Natural killer cell (primary cell): ENCODE measurements at regions not wholly inside any gene's neighbourhood (a gene's known extent, or its start where the extent isn't known, plus 50 kb on each side); places are given as distances from the start of the nearest gene placed in this dataset.

Experiments
- ATAC-seq, 3 donors: fragments of 150-1000 bp in 2 of 3; fragments of 200-7000 bp in 1 of 3; cut with Tn5 transposase; 1 replicate in 1 of 3; 2 replicates in 2 of 3; pipeline ENCODE4 v1.10.0; 2021; ENCODE audit warnings: mild to moderate bottlenecking in 2 of 3, moderate library complexity in 2 of 3
- DNase-seq, 2 donors: peaks; one replicate each; pipeline versions ENCODE4 v3.0.0 to v3.0.0-alpha.2; 2013 to 2021; ENCODE audit warnings: mixed read lengths in 1 of 2
- H3K27ac ChIP-seq: one replicate; pipeline ENCODE4 v1.5.1; 2013; ENCODE audit warnings: mild to moderate bottlenecking, low read length
- H3K27me3 ChIP-seq: one replicate; pipeline ENCODE4 v1.6.1; 2013; ENCODE audit warnings: low read length; ENCODE audit not compliant: control insufficient read depth, insufficient read depth
- H3K36me3 ChIP-seq: one replicate; pipeline ENCODE4 v1.6.1; 2013; ENCODE audit warnings: low read length; ENCODE audit not compliant: control insufficient read depth, insufficient read depth
- H3K4me1 ChIP-seq: one replicate; pipeline ENCODE4 v1.6.1; 2013; ENCODE audit warnings: low read length; ENCODE audit not compliant: control insufficient read depth, insufficient read depth
- H3K4me3 ChIP-seq: one replicate; pipeline ENCODE4 v1.5.1; 2013; ENCODE audit warnings: low read length
- H3K9me3 ChIP-seq: one replicate; pipeline ENCODE4 v1.6.1; 2013; ENCODE audit warnings: low read length; ENCODE audit not compliant: control insufficient read depth, insufficient read depth
- H3K27ac Mint-ChIP-seq, 2 donors: one replicate each; pipeline ENCODE4 v1.8.0; 2022; ENCODE audit warnings: mild to moderate bottlenecking in 2 of 2, mixed read lengths in 2 of 2, moderate library complexity in 1 of 2
- H3K27me3 Mint-ChIP-seq, 2 donors: one replicate each; pipeline ENCODE4 v1.8.0; 2022; ENCODE audit warnings: low read depth in 2 of 2, mixed read lengths in 2 of 2
- H3K36me3 Mint-ChIP-seq: one replicate; pipeline ENCODE4 v1.8.0; 2022; ENCODE audit warnings: mixed read lengths
- H3K4me1 Mint-ChIP-seq, 2 donors: one replicate each; pipeline ENCODE4 v1.8.0; 2022; ENCODE audit warnings: mixed read lengths in 2 of 2
- H3K4me3 Mint-ChIP-seq: one replicate; pipeline ENCODE4 v1.8.0; 2022; ENCODE audit warnings: mild to moderate bottlenecking, moderate library complexity, mixed read lengths
- H3K9me3 Mint-ChIP-seq, 2 donors: one replicate each; pipeline ENCODE4 v1.8.0; 2022; ENCODE audit warnings: mixed read lengths in 2 of 2
- CTCF ChIP-seq: fragments of 200-600 bp; IDR thresholded peaks from one replicate; pipeline ENCODE4 v1.8.0; 2022; ENCODE audit warnings: antibody characterized with exemption
- WGBS: methylation state at CpG from one replicate; pipeline ENCODE4 v1.1.7; 2013; ENCODE audit warnings: missing lambda C conversion rate; ENCODE audit not compliant: insufficient coverage; 5-methylcytosine and 5-hydroxymethylcytosine counted together
- intact Hi-C: fragments of 100-400 bp; cut with micrococcal nuclease; formaldehyde crosslinking; loops from one replicate; pipeline ENCODE4 v1.14.2; 2022

- no peak overlapping the region for H3K27ac Mint-ChIP-seq
- H3K9me3 Mint-ChIP-seq, result peaks cover 6 to 10% of the 10 kb centered on the region in 2 donors
- no peaks in the 10 kb centered on the region for H3K27me3 ChIP-seq
- DNase-seq (no peak), ATAC-seq (no peak)
- no peaks in the 10 kb centered on the region for H3K4me1 Mint-ChIP-seq
- H3K4me3 ChIP-seq, result no peak overlapping the region
- no peaks in the 10 kb centered on the region for H3K36me3 ChIP-seq
- intact Hi-C loops, result no loop called here
- no peak overlapping the region for H3K27ac ChIP-seq
- no peaks in the 10 kb centered on the region for H3K4me1 ChIP-seq
- no peak overlapping the region for H3K4me3 Mint-ChIP-seq
- WGBS, result 86% methylated on average over 6 of the region's 6 CpGs
- H3K27me3 Mint-ChIP-seq, result no peaks in the 10 kb centered on the region
- H3K9me3 ChIP-seq, result peaks cover 22% of the 10 kb centered on the region
- TF ChIP-seq CTCF, result no peak
- H3K36me3 Mint-ChIP-seq, result no peaks in the 10 kb centered on the region
Observed at GRCh38 chr12:61356485-61356884, 903.7 kb upstream of the USP15 start.

- H3K9me3 Mint-ChIP-seq, result peaks cover 5 to 7% of the 10 kb centered on the region in 2 donors
Observed at GRCh38 chr12:61357496-61357895, 902.7 kb upstream of the USP15 start.

GRCh38 chr12:61362037-61362436 is 898.2 kb upstream of the USP15 start:
- no peaks in the 10 kb centered on the region for H3K36me3 ChIP-seq

More at GRCh38 chr12:61357496-61357895, 902.7 kb upstream of the USP15 start:
- Mint-ChIP-seq H3K27me3 (no peaks in the 10 kb centered on the region), H3K4me1 (no peaks in the 10 kb centered on the region), H3K27ac (no peak overlapping the region), H3K4me3 (no peak overlapping the region), H3K36me3 (no peaks in the 10 kb centered on the region)
- peaks cover 22% of the 10 kb centered on the region for H3K9me3 ChIP-seq
- TF ChIP-seq CTCF, result no peak
- H3K27me3 ChIP-seq, result no peaks in the 10 kb centered on the region
- no peak overlapping the region for H3K4me3 ChIP-seq
- intact Hi-C loops, result no loop called here
- no peak overlapping the region for H3K27ac ChIP-seq
- no peaks in the 10 kb centered on the region for H3K4me1 ChIP-seq
- 83% methylated on average over 4 of the region's 4 CpGs for WGBS
- ATAC-seq (no peak), DNase-seq (no peak)
- no peaks in the 10 kb centered on the region for H3K36me3 ChIP-seq

More at GRCh38 chr12:61362037-61362436, 898.2 kb upstream of the USP15 start:
- Histone ChIP-seq H3K27me3 (no peaks in the 10 kb centered on the region), H3K27ac (no peak overlapping the region), H3K9me3 (peaks cover 3% of the 10 kb centered on the region), H3K4me1 (no peaks in the 10 kb centered on the region), H3K4me3 (no peak overlapping the region)
- Mint-ChIP-seq H3K4me1 (no peaks in the 10 kb centered on the region), H3K36me3 (no peaks in the 10 kb centered on the region), H3K4me3 (no peak overlapping the region), H3K9me3 (peaks cover 7 to 12% of the 10 kb centered on the region in 2 donors), H3K27me3 (no peaks in the 10 kb centered on the region), H3K27ac (no peak overlapping the region)
- WGBS, result 83% methylated on average over 1 of the region's 3 CpGs
- ATAC-seq (no peak), DNase-seq (no peak)
- TF ChIP-seq CTCF, result no peak
- intact Hi-C loops, result no loop called here
